ENCODE measurements at regions not wholly inside any gene's neighbourhood (a gene's known extent, or its start where the extent isn't known, plus 50 kb on each side); places are given as distances from the start of the nearest gene placed in this dataset.

DNA sequence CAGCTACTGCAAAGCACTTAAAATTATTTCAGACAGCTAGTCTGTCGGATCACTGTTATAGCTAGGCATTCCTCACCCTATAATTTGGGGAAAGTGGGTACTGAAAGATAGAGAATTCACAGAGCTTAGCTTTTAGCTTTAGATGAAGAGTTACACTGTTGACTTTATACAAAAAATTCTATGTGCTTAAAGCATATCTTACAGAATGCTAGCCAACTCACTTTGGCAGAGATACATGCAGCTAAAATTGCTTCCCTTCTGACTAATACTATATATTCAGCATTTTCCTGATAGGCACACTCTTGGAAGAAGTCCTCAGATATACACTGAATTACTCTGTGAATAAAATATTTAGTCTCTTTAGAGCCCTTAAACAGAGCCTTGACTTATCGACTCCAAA is 353.5 kb upstream of the STEAP1 start:
- DNase-seq (ENCODE audit: low read depth), result no peak
- no peak overlapping the region for H3K4me3 ChIP-seq (replicated peaks; ENCODE audit: low read depth, low read length)
- TF ChIP-seq, protein P1, sequence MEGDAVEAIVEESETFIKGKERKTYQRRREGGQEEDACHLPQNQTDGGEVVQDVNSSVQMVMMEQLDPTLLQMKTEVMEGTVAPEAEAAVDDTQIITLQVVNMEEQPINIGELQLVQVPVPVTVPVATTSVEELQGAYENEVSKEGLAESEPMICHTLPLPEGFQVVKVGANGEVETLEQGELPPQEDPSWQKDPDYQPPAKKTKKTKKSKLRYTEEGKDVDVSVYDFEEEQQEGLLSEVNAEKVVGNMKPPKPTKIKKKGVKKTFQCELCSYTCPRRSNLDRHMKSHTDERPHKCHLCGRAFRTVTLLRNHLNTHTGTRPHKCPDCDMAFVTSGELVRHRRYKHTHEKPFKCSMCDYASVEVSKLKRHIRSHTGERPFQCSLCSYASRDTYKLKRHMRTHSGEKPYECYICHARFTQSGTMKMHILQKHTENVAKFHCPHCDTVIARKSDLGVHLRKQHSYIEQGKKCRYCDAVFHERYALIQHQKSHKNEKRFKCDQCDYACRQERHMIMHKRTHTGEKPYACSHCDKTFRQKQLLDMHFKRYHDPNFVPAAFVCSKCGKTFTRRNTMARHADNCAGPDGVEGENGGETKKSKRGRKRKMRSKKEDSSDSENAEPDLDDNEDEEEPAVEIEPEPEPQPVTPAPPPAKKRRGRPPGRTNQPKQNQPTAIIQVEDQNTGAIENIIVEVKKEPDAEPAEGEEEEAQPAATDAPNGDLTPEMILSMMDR (IDR thresholded peaks at IDR 0.05; ENCODE audit: low read length, missing control alignments), result no peak

DNA sequence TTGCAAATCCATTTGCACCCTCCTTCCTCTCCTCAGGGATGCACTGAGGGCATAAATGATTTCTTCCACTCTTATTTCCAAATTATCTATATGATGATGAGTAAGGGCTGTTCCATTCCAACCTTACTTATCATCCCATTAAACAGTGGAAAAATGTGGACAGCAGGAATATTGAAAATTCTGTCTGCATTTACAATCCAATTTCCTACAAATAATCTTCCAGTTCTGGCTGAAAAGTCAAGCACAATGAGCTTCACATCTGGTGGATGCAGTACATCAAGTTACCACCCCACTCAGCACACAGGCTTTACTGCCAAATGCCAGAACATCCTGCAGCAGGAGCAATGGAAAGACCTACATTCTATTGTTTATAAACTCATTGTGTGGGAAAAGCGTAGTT is 345.0 kb upstream of the STEAP1 start:
- H3K4me3 ChIP-seq (replicated peaks; ENCODE audit: low read depth, low read length), result no peak overlapping the region
- no peak for DNase-seq (ENCODE audit: low read depth)
- TF ChIP-seq, protein P1 (IDR thresholded peaks at IDR 0.05; ENCODE audit: low read length, missing control alignments), result no peak

DNA sequence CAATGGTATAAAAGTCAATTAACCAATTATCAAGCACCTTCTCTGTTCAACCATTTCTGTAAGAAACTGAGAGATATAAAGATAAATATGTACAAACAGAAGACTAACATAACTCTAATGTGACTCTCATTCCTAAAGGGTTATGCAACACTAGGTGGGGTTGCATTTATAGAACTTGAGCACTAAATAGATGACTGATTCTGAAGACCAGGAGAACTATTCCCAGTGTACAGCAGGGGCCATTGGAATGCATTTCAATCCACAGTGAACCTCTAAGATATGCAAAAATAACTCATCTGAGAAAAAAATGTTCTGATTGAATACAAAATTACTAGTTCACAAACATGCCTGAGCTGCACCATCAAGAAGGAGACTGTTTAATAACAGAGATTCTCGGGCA is 341.2 kb upstream of the STEAP1 start:
- no peak for DNase-seq (ENCODE audit: low read depth)

DNA sequence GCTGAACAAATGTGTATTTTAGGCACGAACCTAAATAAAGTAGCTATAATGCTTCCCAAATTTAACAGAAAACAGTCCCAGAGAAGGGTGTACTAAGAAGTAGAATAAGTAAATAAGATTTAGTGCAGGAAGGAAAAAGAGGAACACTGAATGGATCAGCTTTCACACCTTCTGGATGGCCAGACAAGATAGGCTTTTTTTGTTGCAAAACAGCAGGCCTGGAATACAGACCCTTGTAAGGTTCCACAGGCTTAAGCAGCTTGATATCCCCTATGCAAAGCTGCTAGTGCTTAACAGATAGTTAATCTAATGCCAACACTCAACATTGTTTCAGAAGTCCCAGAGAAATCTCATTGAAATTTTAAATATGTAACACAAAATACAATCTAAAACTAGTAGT is 328.1 kb upstream of the STEAP1 start:
- H3K4me3 ChIP-seq (replicated peaks; ENCODE audit: low read depth, low read length), result no peak overlapping the region
- TF ChIP-seq, protein P1 (IDR thresholded peaks at IDR 0.05; ENCODE audit: low read length, missing control alignments), result no peak
- DNase-seq (ENCODE audit: low read depth), result no peak

More for the DNA sequence above, 341.2 kb upstream of the STEAP1 start:
- TF ChIP-seq, protein P1 (IDR thresholded peaks at IDR 0.05; ENCODE audit: low read length, missing control alignments), result no peak
- no peak overlapping the region for H3K4me3 ChIP-seq (replicated peaks; ENCODE audit: low read depth, low read length)

DNA sequence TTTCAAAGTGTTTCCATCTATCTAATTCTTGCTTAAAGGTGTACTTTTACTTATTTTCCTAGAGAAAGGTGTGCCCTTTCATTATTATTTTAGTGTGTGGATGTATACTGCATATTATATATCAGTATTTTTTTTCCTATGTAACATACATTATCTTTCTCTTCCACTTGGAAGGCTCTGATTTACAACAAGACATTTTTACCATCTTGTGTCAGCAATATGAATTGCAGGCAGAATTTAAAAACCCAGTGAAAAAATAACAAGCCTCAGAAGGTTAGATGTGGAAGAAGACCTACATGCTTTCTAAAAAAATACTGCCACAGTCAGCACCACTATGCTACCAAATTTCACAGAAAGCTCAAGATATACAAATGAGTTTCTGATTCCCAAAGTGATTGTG is 327.7 kb upstream of the STEAP1 start:
- TF ChIP-seq, protein P1 (IDR thresholded peaks at IDR 0.05; ENCODE audit: low read length, missing control alignments), result no peak
- no peak for DNase-seq (ENCODE audit: low read depth)
- H3K4me3 ChIP-seq (replicated peaks; ENCODE audit: low read depth, low read length), result no peak overlapping the region

DNA sequence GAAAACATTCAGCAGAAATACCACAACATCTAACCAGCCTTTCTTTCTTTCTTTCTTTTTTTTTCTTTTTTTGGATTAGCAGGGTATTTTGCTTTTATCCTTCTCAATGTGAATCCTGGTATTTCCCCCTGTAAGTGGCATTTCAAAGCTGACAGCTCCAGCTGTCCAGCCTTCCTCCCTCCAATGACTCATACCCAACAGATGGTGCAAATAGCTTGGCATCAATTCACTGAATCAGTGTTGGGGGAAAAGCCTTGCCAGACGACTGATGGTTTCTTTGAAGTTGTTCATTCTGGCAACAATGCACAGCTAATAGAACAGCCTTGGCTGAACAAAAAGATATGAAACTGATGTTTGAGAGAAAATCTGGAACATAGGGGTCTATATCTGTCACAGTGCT is 316.8 kb upstream of the STEAP1 start:
- TF ChIP-seq, protein P1 (IDR thresholded peaks at IDR 0.05; ENCODE audit: low read length, missing control alignments), result no peak
- DNase-seq (ENCODE audit: low read depth), result peak; percentile 7
- no peak overlapping the region for H3K4me3 ChIP-seq (replicated peaks; ENCODE audit: low read depth, low read length)

DNA sequence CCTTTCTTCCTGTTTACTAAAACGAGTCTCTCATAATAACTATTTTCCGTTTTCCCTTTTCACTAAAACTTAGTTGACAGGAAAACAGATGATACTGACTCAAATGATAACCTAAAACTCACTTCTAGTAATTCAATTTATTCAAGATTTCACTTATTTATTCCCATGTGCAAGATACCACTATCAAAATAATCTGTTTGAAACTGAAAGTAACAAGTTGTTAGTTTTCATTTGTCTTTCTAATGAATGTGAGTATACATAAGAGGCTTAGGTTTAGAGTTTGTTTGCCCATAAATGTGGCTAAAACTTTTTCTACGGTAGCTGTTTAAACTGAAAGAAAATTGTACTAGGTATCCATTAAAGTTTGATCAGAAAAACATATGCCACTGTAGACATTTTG is 314.9 kb upstream of the STEAP1 start:
- TF ChIP-seq, protein P1 (IDR thresholded peaks at IDR 0.05; ENCODE audit: low read length, missing control alignments), result no peak
- no peak overlapping the region for H3K4me3 ChIP-seq (replicated peaks; ENCODE audit: low read depth, low read length)
- no peak for DNase-seq (ENCODE audit: low read depth)

Measured in fibroblast of pulmonary artery (primary cell).